A673 (cell line): ENCODE measurements at regions not wholly inside any gene's neighbourhood (a gene's known extent, or its start where the extent isn't known, plus 50 kb on each side); places are given as distances from the start of the nearest gene placed in this dataset.

Source experiments
- CTCF ChIP-seq: fragments of 300-800, 200-600 bp; sonication (generic); conservative IDR thresholded peaks from 2 replicates; pipeline ENCODE4 v1.5.1; 2017; ENCODE audit warnings: low read depth, mild to moderate bottlenecking, antibody characterized with exemption, low read length, moderate library complexity, mixed read lengths
- EZH2 ChIP-seq: fragments of 200-600 bp; sonication (generic); IDR thresholded peaks from 2 replicates; pipeline ENCODE4 v1.6.1; 2017; ENCODE audit warnings: borderline replicate concordance, low read depth, mild to moderate bottlenecking, mixed read lengths, antibody characterized with exemption, low read length; ENCODE audit not compliant: poor library complexity, severe bottlenecking

- no peak for TF ChIP-seq CTCF
- no peak for TF ChIP-seq EZH2
Measured at GRCh38 chr16:62208934-62209333, 172.7 kb upstream of the CDH8 start.
